ENCODE measurements at regions not wholly inside any gene's neighbourhood (a gene's known extent, or its start where the extent isn't known, plus 50 kb on each side); places are given as distances from the start of the nearest gene placed in this dataset.
"Not testable (repeated sequence)": the region's sequence is repeated elsewhere in the genome, so short reads cannot be mapped to it uniquely, and the experiment has no call there.

DNA sequence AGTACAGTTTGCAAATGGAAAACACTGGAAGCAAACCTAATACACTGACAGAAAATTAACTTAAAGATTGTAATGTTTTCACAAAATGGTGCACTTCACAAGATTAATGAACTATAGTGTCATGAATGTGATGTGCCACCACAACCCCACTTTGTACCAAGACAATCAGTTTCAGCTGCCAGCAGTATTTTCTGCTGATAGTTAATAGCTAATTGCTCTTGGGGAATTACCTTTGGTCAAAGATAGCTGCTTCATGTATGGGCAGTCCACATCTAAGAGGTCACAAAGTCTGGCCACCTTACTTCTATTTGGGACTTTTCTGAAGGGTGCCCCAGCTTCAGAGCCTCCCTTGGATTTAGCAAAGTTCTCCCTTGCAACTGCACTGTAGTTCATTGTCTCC, 254.0 kb downstream of the CALCRL start:
- no peak overlapping the region for H3K27ac ChIP-seq
- H3K4me3 ChIP-seq, result no peak overlapping the region
- no peaks in the 10 kb centered on the region for H3K36me3 ChIP-seq
- H3K4me1 ChIP-seq, result no peaks in the 10 kb centered on the region
- TF ChIP-seq EP300 (IDR thresholded peaks at IDR 0.05), result no peak
- TF ChIP-seq POLR2A (IDR thresholded peaks at IDR 0.05), result no peak
- TF ChIP-seq POLR2AphosphoS5 (IDR thresholded peaks at IDR 0.05), result no peak
- TF ChIP-seq, protein P1, sequence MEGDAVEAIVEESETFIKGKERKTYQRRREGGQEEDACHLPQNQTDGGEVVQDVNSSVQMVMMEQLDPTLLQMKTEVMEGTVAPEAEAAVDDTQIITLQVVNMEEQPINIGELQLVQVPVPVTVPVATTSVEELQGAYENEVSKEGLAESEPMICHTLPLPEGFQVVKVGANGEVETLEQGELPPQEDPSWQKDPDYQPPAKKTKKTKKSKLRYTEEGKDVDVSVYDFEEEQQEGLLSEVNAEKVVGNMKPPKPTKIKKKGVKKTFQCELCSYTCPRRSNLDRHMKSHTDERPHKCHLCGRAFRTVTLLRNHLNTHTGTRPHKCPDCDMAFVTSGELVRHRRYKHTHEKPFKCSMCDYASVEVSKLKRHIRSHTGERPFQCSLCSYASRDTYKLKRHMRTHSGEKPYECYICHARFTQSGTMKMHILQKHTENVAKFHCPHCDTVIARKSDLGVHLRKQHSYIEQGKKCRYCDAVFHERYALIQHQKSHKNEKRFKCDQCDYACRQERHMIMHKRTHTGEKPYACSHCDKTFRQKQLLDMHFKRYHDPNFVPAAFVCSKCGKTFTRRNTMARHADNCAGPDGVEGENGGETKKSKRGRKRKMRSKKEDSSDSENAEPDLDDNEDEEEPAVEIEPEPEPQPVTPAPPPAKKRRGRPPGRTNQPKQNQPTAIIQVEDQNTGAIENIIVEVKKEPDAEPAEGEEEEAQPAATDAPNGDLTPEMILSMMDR (IDR thresholded peaks at IDR 0.05), result no peak
- no peaks in the 10 kb centered on the region for H3K27me3 ChIP-seq
- ATAC-seq, result no peak
- no peaks in the 10 kb centered on the region for H3K9me3 ChIP-seq

DNA sequence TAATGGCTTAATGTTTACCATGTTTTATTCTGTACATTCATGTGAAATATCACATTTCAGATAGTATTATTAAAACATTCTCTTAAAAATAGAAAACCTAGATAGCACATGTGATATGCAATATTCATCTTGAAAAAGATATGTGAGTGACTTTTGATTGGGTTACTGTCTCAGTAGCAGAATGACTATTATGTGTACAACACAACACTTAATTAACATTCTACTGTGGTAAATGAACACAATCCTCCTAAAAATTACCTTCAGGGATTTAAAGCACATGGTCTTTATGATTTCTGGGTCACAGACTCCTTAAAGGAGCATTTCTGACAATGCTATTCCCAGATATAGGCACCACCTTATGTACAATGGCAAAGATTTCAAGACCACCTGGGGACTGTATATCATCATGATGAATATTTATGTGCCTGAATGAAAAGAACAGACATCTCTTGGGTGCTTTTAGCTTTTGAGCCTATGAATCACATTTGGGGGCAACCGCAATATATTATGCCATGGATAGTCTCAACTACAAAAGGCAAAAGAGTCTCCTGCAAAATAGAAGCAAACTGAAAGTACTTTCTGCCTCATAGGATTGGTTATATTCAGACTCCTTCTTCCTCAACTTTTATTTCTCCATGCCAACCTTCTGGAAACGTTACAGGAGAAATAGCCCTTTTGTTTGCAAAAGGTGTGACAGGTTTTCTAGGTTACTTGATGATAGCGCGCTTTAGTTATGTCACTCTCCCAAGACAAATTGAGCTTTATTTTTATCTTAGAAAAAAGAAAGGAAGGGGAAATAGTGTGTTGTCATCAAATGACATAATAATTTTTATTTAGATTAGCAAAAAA, 259.0 kb downstream of the CALCRL start:
- Histone ChIP-seq H3K36me3 (no peaks in the 10 kb centered on the region), H3K9me3 (no peaks in the 10 kb centered on the region), H3K27me3 (no peaks in the 10 kb centered on the region), H3K4me1 (no peaks in the 10 kb centered on the region), H3K4me3 (no peak overlapping the region), H3K27ac (no peak overlapping the region)
- TF ChIP-seq, protein P1 (IDR thresholded peaks at IDR 0.05), result no peak
- TF ChIP-seq POLR2A (IDR thresholded peaks at IDR 0.05) (no peak), POLR2AphosphoS5 (IDR thresholded peaks at IDR 0.05) (no peak), EP300 (IDR thresholded peaks at IDR 0.05) (no peak)
- ATAC-seq, result no peak
- 74 to 100% methylated on average over 2 to 4 of the region's 4 CpGs for WGBS, 2 donors (ENCODE audit: low coverage in 1 of 2)

DNA sequence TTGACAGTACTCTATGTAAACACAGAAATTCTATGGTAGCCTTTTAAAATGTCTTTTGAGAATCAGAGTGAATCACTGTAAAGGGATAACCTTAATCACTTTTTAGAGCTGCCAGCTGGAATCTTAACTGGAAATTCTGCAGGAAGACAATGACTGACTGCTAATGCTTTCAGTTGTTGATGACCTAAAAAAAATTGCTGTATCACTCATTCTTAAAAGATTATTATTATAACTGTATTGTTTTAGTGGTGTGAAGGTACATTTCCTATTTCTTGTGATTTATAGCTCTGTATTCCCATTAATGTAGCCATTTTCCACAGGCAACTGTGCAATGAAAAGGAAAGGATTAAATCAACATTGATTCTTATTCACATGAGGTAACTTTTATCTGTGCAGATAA, 260.5 kb downstream of the CALCRL start:
- no peaks in the 10 kb centered on the region for H3K27me3 ChIP-seq
- H3K27ac ChIP-seq, result no peak overlapping the region
- ATAC-seq, result no peak
- H3K4me3 ChIP-seq, result no peak overlapping the region
- no peaks in the 10 kb centered on the region for H3K4me1 ChIP-seq
- H3K36me3 ChIP-seq, result no peaks in the 10 kb centered on the region
- H3K9me3 ChIP-seq, result peaks cover 0 to 10% (median 0%) of the 10 kb centered on the region in 3 donors
- TF ChIP-seq POLR2AphosphoS5 (IDR thresholded peaks at IDR 0.05) (no peak), POLR2A (IDR thresholded peaks at IDR 0.05) (no peak), EP300 (IDR thresholded peaks at IDR 0.05) (no peak)
- TF ChIP-seq, protein P1 (IDR thresholded peaks at IDR 0.05), result no peak

DNA sequence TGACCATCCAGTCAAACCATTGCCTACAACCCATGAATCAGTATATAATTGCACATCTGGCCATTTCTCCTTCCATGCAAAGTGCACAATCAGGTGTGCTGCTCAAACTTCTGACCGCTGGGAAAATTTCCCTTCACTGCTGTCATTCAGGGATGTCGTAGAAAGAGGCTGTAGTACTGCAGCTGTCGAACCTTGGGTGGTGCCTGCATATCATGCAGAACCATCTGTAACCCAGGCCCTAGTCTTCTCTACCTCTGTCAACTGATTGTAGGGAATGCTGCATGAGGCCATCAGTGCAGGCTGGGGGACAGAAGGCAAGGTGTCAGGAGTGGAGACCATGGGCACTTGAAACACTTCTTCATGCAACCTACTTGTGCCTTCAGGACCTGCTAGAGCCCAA, 267.5 kb downstream of the CALCRL start:
- H3K36me3 ChIP-seq, result no peaks in the 10 kb centered on the region
- no peaks in the 10 kb centered on the region for H3K27me3 ChIP-seq
- no peak overlapping the region for H3K27ac ChIP-seq
- 80 to 90% methylated on average over 2 of the region's 3 CpGs for WGBS, 2 donors (ENCODE audit: low coverage in 1 of 2)
- no peak overlapping the region for H3K4me3 ChIP-seq
- ATAC-seq, result no peak
- H3K4me1 ChIP-seq, result no peaks in the 10 kb centered on the region
- peaks cover 0 to 18% (median 0%) of the 10 kb centered on the region in 3 donors for H3K9me3 ChIP-seq
- TF ChIP-seq POLR2AphosphoS5 (IDR thresholded peaks at IDR 0.05), result no peak
- TF ChIP-seq, protein P1 (IDR thresholded peaks at IDR 0.05), result no peak
- no peak for TF ChIP-seq EP300 (IDR thresholded peaks at IDR 0.05)
- TF ChIP-seq POLR2A (IDR thresholded peaks at IDR 0.05), result no peak

DNA sequence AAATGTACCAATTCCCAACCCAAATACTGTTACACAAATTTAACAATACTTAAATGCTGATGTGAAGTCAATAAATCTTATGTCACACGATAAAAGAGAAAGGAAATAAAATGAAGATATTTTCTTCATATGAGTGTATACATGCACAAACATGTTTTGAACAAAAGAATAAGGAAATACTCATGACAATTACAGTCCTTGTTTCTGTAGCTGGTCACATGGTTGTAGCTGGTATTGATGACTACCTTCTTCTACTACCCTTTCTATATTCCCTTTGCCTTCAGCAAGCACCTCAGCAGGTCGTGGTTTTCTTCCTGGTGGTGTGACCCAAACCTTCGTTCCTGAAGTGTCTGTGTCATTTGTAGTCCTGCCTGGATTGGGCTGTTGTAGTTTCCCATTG, 269.2 kb downstream of the CALCRL start:
- 65 to 84% methylated on average over 3 of the region's 3 CpGs for WGBS, 2 donors (ENCODE audit: low coverage in 1 of 2)
- not testable (repeated sequence) for H3K4me3 ChIP-seq, H3K4me1 ChIP-seq, H3K27ac ChIP-seq, H3K36me3 ChIP-seq, ATAC-seq, H3K27me3 ChIP-seq
- H3K9me3 ChIP-seq, result peaks cover 0 to 18% (median 0%) of the 10 kb centered on the region in 3 donors

All from gastroesophageal sphincter (tissue), 4 donors.